Renal pelvis (tissue), 1 donor: ENCODE measurements at regions not wholly inside any gene's neighbourhood (a gene's known extent, or its start where the extent isn't known, plus 50 kb on each side); places are given as distances from the start of the nearest gene placed in this dataset.
"Not testable (repeated sequence)": the region's sequence is repeated elsewhere in the genome, so short reads cannot be mapped to it uniquely, and the experiment has no call there.

ENCODE experiments used
- DNase-seq: peaks from one replicate; pipeline ENCODE4 v3.0.0-alpha.2; 2013

DNA sequence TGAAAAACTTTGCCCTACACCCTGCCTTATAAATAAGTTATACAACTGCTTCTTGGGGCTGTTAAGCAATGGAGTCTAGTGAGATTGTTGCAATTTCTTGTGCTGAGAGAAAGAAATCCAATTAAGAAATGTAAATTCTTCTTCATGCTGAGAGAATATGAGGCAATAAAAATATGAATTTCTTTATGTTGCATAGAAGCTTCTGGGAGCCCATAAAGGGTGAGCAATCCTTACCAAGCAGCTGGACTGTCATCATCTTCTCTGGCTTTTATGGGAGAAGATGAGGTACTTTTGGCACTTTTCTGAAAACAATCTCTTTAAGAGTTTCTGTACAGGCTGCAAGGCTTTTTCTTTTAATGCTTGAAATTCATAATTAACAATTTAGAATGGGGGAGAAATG is 204.3 kb downstream of the DMRTA1 start:
- no peak for DNase-seq

DNA sequence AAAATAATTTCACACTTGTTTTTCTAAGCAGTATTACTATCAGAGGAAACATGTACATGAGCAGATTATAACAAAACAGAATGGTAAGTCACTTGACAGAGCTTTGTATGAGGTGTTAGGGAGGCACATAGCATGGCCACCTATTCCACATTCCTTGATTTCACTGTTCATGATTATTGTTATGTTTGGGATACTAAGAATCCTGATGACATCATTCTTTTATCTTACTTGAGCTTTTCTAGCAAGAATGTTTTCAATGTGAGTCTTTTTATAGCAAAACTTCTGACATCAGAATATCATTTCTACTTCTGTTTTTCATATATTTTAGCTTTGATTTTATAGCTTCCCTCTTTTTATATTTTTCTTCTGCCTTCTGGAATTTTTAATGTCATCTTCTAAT is 208.2 kb downstream of the DMRTA1 start:
- DNase-seq: no peak

DNA sequence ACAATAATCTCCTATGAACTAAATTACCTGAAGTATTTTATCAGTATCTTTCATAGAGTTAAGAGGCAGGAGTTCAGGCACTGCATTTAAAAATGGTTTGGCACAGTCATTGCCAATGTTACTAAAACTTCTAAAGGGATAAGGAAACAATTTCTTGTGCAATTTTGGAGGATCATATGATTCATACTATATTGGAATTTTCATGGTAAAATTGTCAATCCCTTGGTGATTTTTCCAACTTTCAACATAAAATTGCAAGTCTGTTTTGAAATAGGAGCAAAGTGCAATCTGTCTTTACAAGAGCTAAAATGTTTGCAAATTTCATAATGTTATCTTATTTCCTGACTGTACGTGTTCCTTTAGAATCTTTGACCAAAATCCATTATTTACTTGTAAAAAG is 211.1 kb downstream of the DMRTA1 start:
- no peak for DNase-seq

DNA sequence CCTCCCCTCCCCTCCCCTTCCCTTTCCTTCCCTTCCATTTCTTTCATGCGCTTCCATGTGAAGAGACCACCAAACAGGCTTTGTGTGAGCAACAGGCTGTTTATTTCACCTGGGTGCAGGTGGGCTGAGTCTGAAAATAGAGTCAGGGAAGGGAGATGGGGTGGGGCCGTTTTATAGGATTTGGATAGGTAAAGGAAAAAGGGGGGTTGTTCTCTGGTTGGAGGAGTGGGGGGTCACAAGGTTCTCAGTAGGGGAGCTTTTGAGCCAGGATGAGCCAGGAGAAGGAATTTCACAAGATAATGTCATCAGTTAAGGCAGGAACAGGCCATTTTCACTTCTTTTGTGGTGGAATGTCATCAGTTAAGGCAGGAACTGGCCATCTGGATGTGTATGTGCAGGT is 211.9 kb downstream of the DMRTA1 start:
- not testable (repeated sequence) for DNase-seq

- no peak for DNase-seq
Measured at GRCh38 chr9:22682536-22682935, 235.9 kb downstream of the DMRTA1 start.

DNA sequence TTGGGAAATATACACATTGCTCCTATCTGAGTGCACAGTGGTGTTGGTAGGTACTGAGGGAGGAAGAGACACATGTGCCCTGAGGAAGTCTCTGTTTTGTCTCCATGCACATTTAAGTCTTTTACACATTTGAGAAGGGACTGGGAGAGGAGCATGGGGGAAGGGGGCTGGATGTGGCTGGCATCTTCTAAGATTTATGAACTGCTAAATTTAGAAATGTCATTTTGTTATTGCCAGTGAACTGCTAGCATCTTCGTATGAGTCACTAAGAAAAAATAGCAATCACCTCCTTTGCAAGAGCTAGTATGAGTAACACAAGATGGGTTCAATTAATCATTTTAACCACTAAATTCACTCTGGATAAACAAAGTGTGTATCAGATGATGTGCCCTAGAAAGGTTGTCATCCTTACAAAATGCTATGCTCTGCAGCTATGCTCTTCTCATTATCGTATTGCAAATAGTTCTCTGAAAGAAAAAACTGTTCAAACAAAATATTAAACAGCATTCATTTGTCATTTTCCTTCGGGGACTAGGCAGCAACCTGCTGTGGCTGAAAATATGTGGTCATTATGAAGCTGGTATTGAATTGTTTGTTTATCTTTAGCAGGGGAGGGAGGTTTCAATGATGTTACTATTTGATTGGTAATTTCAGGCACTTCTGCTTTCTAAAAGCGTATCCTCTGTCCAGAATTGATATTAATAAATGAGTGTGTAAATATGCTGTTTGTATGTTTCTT is 236.5 kb downstream of the DMRTA1 start:
- DNase-seq: peak; percentile 9

- DNase-seq: peak; percentile 1
Measured at GRCh38 chr9:22683700-22684075, 237.1 kb downstream of the DMRTA1 start.

GRCh38 chr9:22693156-22693555 is 246.5 kb downstream of the DMRTA1 start:
- DNase-seq: no peak

- no peak for DNase-seq
Measured at GRCh38 chr9:22700171-22700570, 253.5 kb downstream of the DMRTA1 start.

- no peak for DNase-seq
Measured at GRCh38 chr9:22718653-22719052, 272.0 kb downstream of the DMRTA1 start.

GRCh38 chr9:22722492-22722891 is 275.9 kb downstream of the DMRTA1 start:
- DNase-seq: no peak

DNA sequence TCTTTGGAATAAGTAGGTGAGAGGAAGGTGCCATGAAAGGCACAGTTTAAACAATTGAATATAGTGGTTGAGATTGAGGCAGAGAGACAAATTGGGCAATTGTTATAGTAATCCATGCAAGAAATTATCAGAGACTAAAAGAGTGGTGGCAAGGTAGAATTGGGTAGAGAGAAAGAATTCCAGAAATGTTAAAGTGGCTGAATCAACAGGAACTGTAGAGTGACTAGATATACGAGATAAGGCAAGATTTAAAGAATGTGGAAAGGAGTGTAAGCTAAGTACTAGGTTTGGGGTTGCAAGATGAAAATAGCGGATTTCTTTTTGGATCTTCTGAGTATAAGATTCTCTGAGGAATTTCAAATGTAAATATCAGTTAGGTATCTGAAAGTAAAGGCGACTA is 285.2 kb downstream of the DMRTA1 start:
- DNase-seq: no peak

GRCh38 chr9:22739712-22740111 is 293.1 kb downstream of the DMRTA1 start:
- no peak for DNase-seq

DNA sequence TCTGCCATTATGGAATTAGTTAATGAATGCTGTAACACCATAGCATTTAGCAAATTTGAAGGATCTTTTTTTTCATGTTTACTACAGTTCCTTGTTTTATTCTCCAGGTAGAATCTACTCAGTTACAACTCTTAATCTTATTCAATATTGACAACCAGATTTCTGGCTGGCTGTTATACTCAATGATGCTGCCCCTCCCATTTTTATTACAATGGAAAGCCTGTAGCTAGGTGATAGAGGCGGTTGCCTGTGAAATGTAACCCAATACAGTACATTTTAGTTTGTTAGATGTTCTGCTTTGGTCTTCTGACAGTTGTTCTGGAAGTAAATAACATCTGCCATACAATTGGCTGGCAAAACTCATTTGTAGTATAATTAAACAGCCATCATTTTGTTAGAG is 294.2 kb downstream of the DMRTA1 start:
- no peak for DNase-seq

- no peak for DNase-seq
Measured at GRCh38 chr9:22742401-22742800, 295.8 kb downstream of the DMRTA1 start.

GRCh38 chr9:22773501-22774220 is 327.0 kb downstream of the DMRTA1 start:
- no peak for DNase-seq

- no peak for DNase-seq
Measured at GRCh38 chr9:22790329-22790728, 343.7 kb downstream of the DMRTA1 start.

- DNase-seq: no peak
Measured at GRCh38 chr9:22808876-22809275, 362.3 kb downstream of the DMRTA1 start.

DNA sequence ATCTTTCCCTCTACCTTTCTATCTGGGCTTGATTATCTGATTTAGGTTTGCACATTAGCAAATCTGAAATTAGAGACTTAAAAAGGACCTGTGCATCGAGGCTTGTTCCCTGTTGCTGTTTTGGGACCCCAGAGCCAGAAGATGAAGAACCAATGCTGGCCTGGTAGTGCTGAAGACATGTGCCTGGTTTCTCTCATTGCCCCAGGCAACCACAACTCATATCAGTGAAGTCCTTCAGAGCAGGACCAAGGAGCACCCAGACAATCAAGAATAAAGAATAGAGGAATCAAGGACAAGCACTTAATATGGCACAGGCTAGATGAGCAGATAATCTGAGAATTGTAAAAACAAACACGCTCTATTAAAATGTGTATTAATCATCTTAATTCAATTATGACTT is 362.7 kb downstream of the DMRTA1 start:
- no peak for DNase-seq

GRCh38 chr9:22813529-22813928 is 366.9 kb downstream of the DMRTA1 start:
- peak; percentile 15 for DNase-seq

DNA sequence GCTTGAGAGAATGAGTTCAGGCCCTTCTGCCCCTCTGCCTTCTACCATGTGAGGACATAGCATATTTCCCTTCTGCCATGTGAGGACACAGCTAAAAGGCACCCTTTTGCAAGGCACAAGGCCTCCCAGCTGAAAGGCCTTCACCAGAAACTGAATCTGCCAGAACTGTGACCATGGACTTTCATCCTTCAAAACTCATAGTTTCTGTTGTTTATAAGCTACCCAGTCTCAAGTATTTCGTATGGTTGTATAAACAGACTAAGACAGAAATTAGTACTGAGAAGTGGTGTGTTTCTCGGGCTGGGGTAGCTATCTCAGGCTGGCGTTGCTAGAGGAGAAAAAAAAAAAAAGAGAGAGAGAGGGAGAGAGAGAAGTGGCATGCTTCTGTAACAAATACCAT is 368.6 kb downstream of the DMRTA1 start:
- DNase-seq: no peak

DNA sequence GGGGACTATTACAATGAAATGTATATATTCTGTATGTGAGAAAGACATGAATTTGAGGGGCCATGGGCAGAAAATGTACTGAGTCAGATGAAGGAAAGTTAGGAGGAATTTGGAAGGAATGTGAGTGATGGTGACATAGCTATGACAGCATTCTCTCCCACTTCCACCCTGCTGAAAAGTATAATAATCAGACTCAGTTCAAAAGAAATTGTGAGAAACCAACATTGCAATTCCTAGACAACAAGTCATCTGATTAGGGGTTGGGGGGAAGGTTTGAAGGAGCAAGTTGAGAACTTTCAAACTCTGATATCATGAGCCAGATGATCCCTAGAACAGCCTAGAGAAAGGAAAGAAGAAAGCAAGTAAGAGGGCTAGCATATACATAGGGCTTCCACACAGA is 370.6 kb downstream of the DMRTA1 start:
- DNase-seq: no peak

DNA sequence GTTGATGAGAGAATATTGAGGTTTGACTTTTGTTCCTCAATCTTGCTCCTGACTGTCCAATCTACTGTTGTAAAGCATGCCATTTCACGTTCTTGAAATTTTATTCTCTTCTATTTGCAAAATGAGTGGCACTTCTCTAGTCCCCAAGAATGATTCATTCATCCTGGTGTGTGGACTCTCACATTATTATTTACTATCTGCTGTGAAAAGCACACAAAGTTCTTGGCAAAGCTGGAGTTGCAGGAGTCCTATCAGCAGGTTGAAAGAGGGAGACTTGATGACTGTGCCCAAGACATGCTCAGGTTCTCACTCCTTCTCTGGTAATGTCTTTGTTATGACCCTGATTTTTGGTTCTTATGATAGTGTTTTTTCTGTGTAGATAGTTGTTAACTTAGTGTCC is 382.6 kb downstream of the DMRTA1 start:
- no peak for DNase-seq

DNA sequence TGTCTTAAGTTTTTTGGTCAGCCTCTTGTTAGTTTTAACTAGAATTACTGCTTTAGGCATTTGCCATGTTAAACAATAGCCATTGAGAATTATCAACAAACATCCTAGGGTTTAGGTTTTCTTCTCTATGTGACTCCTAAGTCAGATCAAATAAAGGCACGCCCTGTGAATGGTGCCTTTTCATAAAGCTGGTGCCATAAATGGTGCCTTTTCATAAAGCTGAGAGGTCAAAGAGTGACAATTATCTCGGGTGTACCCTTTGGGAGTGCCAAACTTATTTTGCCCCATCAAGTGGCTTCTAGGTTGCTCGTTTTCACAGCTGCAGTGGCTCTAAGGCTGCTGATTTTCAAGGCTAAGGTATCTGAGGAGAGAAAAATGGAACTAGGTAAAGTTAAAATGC is 391.6 kb downstream of the DMRTA1 start:
- no peak for DNase-seq
